ENCODE measurements at regions not wholly inside any gene's neighbourhood (a gene's known extent, or its start where the extent isn't known, plus 50 kb on each side); places are given as distances from the start of the nearest gene placed in this dataset.

DNA sequence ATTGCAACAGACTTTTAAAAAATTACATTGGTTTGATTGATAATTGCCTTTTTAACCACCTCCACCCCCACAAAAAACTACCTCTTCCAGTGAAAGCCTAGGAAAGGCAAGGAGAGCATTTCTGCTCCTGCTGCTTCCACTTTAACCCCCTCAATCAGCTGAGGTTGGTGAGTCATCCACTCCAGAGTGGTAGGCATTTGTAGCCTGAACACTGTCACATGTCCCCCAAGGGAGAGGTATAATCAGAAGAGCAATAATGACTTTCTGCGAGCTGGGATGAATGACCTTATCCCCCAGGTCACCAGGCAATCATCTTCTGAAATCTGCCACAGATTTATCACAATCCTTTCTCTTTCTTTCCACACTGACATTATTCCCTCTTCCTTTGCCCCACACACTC, 126.6 kb upstream of the CAMK1G start:
- H3K27me3 ChIP-seq (ENCODE audit: insufficient read depth, low read length), result no peaks in the 10 kb centered on the region
- H3K9me3 ChIP-seq (ENCODE audit: low read length), result no peaks in the 10 kb centered on the region
- no peak overlapping the region for H2AFZ ChIP-seq (ENCODE audit: low read depth, low read length)
- no peaks in the 10 kb centered on the region for H3K36me3 ChIP-seq (ENCODE audit: insufficient read depth, low read length)
- H3K4me3 ChIP-seq (ENCODE audit: low read length), result no peak overlapping the region
- H3K4me1 ChIP-seq (ENCODE audit: insufficient read depth, low read length), result no peaks in the 10 kb centered on the region

DNA sequence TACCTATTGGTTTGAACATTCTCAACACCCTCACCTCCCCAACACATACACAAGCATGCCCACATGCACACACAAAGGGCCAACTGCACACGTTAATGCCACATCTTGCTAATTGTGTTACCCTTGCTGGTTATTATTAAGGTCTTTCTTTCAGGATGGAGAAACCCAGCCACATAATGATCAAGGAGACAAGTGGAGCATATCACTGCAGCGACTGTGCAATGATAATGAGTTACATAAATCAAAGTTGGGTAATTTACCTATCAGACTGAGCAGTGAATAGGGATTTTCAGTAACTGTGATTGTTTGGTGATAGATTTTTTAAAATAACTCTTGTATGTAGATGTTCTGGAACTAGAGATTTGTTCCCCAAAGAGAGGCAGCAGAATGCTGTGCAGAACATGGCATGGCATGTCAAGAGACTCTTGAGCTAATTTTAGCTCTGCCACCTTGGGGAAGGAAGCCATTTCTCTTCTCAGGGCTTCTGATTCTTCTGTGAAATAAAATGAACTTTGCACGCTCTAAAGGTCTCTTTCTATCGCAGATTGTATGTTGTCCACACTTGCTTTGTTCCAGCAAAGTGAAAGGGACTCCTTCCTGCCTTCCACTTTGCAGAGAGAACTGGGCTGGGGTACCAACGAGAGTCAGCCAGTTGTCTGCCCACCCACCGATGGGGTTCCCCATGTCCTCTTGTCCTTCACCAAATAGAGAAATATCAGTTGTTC, 126.0 kb upstream of the CAMK1G start:
- no peak overlapping the region for H2AFZ ChIP-seq (ENCODE audit: low read depth, low read length)
- no peak overlapping the region for H3K4me3 ChIP-seq (ENCODE audit: low read length)
- H3K4me1 ChIP-seq (ENCODE audit: insufficient read depth, low read length), result no peaks in the 10 kb centered on the region
- no peaks in the 10 kb centered on the region for H3K36me3 ChIP-seq (ENCODE audit: insufficient read depth, low read length)
- H3K27me3 ChIP-seq (ENCODE audit: insufficient read depth, low read length), result no peaks in the 10 kb centered on the region
- H3K9me3 ChIP-seq (ENCODE audit: low read length), result no peaks in the 10 kb centered on the region

DNA sequence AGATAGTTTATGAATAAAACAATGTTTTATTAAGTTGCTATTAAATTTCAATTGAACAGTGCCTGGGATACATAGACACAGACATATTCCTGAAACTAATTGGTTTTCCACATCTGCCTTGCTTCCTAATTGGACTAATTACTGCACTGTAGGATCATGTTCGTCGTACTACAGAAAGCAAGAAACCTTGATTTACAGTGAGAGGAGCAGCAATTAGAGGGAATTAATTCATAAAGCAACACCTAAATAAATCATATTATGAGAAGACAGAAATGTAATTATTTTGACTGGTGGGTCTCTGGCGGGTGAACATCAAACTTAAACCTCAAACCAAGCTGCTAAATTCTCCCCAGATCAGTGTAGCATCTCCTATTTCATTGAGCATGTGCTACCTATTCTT, 124.6 kb upstream of the CAMK1G start:
- Histone ChIP-seq H3K4me1 (ENCODE audit: insufficient read depth, low read length) (no peaks in the 10 kb centered on the region), H3K36me3 (ENCODE audit: insufficient read depth, low read length) (no peaks in the 10 kb centered on the region), H2AFZ (ENCODE audit: low read depth, low read length) (no peak overlapping the region), H3K4me3 (ENCODE audit: low read length) (no peak overlapping the region), H3K9me3 (ENCODE audit: low read length) (no peaks in the 10 kb centered on the region), H3K27me3 (ENCODE audit: insufficient read depth, low read length) (no peaks in the 10 kb centered on the region)

DNA sequence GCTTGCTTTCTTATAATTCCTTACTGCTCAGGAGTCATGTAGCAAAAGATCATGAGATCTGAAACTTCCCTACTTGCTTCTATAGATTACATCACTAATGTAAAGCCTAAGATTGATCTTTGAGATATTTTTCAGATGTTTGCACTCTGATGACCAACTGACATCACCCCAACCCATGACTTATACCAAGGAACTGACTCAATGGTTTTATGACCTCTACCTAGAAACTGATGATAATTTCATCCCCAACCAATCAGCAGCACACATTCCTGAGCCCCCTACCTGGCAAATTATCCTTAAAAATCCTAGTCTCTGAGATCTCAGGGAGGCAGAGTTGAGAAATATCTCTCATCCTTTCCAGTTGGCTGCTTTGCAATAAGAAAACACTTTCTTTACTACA, 122.3 kb upstream of the CAMK1G start:
- Histone ChIP-seq H3K27me3 (ENCODE audit: insufficient read depth, low read length) (no peaks in the 10 kb centered on the region), H2AFZ (ENCODE audit: low read depth, low read length) (no peak overlapping the region), H3K4me3 (ENCODE audit: low read length) (no peak overlapping the region), H3K36me3 (ENCODE audit: insufficient read depth, low read length) (no peaks in the 10 kb centered on the region), H3K9me3 (ENCODE audit: low read length) (no peaks in the 10 kb centered on the region), H3K4me1 (ENCODE audit: insufficient read depth, low read length) (no peaks in the 10 kb centered on the region)

DNA sequence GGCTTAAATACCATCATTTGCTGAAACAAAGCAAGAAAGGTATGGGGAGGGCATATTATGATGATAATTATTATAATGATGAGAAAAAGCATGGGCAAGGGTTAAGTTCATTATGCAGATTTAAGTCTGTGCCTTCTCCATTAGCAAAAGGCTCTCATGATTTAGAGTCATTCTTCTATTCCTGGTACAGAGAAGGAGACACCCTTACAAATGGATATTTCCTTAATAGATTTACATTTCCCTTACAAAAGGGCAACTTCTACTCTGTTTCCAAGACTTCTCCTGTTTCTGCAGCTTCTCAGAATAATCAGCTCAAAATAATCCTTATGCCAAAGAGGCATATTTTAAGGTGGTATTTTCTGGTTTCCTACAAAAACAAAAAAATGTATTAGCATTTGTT, 121.1 kb upstream of the CAMK1G start:
- no peaks in the 10 kb centered on the region for H3K4me1 ChIP-seq (ENCODE audit: insufficient read depth, low read length)
- H2AFZ ChIP-seq (ENCODE audit: low read depth, low read length), result no peak overlapping the region
- H3K36me3 ChIP-seq (ENCODE audit: insufficient read depth, low read length), result no peaks in the 10 kb centered on the region
- no peaks in the 10 kb centered on the region for H3K9me3 ChIP-seq (ENCODE audit: low read length)
- H3K4me3 ChIP-seq (ENCODE audit: low read length), result no peak overlapping the region
- no peaks in the 10 kb centered on the region for H3K27me3 ChIP-seq (ENCODE audit: insufficient read depth, low read length)

DNA sequence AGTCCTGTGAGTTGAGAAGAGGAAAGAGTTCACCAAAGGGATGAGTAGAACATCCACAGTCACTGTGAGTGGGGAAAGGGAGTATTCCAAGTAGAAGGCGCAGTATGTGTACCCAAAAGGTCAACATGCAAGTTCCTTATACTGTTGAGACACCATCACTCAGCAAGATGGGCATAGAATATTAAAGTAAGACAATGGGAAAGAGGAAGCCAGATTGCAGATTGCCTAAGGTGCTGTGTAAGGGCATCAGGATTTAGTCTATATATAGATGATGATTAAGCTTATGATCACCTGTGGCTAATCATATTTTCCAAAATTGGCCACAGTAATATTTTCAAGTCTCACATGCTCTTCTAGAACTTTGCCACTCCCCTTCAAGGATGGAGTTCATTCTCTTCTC, 120.1 kb upstream of the CAMK1G start:
- no peaks in the 10 kb centered on the region for H3K4me1 ChIP-seq (ENCODE audit: insufficient read depth, low read length)
- no peaks in the 10 kb centered on the region for H3K27me3 ChIP-seq (ENCODE audit: insufficient read depth, low read length)
- H2AFZ ChIP-seq (ENCODE audit: low read depth, low read length), result no peak overlapping the region
- H3K36me3 ChIP-seq (ENCODE audit: insufficient read depth, low read length), result no peaks in the 10 kb centered on the region
- no peak overlapping the region for H3K4me3 ChIP-seq (ENCODE audit: low read length)
- H3K9me3 ChIP-seq (ENCODE audit: low read length), result no peaks in the 10 kb centered on the region

DNA sequence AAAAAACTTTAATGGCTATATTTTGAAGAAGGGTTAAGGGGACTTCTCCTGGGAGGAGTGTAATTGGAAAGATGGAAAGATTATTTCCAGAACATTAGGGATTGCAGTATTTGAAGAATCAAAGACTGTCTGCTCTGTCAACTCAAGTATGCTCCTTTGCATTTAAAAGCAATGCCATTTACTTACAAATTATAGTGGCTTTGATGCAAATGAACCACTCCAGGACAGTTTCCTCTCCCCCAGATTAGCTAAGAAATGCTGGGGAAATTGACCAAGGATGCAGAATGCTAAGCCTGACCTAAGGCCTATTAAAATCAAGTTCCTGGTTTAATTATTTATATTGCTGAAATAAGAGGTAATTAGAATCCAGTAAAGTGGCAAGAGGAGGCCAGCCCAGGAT, 110.5 kb upstream of the CAMK1G start:
- Histone ChIP-seq H2AFZ (ENCODE audit: low read depth, low read length) (no peak overlapping the region), H3K36me3 (ENCODE audit: insufficient read depth, low read length) (no peaks in the 10 kb centered on the region), H3K4me1 (ENCODE audit: insufficient read depth, low read length) (no peaks in the 10 kb centered on the region), H3K4me3 (ENCODE audit: low read length) (no peak overlapping the region), H3K9me3 (ENCODE audit: low read length) (no peaks in the 10 kb centered on the region), H3K27me3 (ENCODE audit: insufficient read depth, low read length) (no peaks in the 10 kb centered on the region)

DNA sequence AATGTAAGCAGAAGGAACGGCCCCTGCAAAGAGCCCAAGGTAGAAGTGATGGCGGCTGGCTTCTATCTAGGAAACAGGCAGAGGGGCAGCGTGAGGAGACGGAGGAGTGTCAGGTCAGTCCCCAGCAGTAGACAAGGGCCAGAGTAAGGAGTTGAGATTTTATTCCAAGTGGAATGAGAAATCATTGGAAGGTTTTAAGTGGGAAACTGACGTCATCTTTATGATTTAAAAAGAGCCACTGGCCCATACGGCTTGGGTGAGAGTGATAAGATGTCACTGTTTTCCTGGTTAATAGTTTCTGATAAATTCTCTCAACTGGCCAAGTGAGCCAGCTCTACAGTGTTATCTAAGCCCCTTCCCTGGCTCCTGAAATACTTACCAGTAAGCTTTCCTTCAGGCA, 103.2 kb upstream of the CAMK1G start:
- H2AFZ ChIP-seq (ENCODE audit: low read depth, low read length), result no peak overlapping the region
- no peaks in the 10 kb centered on the region for H3K36me3 ChIP-seq (ENCODE audit: insufficient read depth, low read length)
- no peaks in the 10 kb centered on the region for H3K9me3 ChIP-seq (ENCODE audit: low read length)
- no peaks in the 10 kb centered on the region for H3K27me3 ChIP-seq (ENCODE audit: insufficient read depth, low read length)
- no peak overlapping the region for H3K4me3 ChIP-seq (ENCODE audit: low read length)
- no peaks in the 10 kb centered on the region for H3K4me1 ChIP-seq (ENCODE audit: insufficient read depth, low read length)

DNA sequence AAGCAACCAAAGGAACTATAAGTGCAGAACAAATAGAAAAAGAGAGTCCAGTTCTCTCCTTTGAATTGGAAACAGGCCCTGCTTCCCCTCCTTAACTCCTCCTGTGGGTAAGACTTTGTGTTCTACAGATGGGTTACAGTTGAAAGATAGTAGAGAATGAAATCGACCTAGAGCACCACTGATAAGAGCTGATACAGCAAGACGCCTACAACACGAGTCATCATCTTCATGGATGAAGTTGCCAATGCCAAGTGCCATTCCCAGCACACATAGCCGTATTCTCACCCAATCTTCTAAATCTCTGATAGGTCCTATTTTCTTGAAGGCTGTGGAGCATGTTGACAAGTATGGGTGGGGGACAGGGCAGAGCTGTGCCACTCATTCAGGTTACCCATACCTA, 99.8 kb upstream of the CAMK1G start:
- H3K36me3 ChIP-seq (ENCODE audit: insufficient read depth, low read length), result no peaks in the 10 kb centered on the region
- no peak overlapping the region for H2AFZ ChIP-seq (ENCODE audit: low read depth, low read length)
- no peaks in the 10 kb centered on the region for H3K27me3 ChIP-seq (ENCODE audit: insufficient read depth, low read length)
- no peaks in the 10 kb centered on the region for H3K4me1 ChIP-seq (ENCODE audit: insufficient read depth, low read length)
- no peaks in the 10 kb centered on the region for H3K9me3 ChIP-seq (ENCODE audit: low read length)
- no peak overlapping the region for H3K4me3 ChIP-seq (ENCODE audit: low read length)

DNA sequence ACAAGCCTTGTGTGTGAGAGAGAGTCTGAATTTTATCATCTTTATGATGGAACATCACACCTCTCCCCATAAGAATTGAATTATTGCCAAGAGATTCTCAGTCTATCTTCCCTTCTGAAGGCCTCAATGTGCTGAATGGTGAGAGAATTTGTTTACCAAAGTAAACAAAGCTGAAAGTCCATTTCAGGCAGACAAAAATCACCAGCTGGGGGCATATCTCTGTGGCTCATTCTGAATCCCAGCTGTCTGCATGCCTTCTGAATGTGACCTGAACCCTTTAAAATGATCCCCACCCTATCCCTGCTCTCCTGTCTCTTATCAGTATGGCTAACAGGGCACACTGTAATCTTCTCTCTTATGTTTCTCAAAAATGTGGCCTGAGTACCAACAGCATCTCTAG, 99.1 kb upstream of the CAMK1G start:
- no peak overlapping the region for H3K4me3 ChIP-seq (ENCODE audit: low read length)

DNA sequence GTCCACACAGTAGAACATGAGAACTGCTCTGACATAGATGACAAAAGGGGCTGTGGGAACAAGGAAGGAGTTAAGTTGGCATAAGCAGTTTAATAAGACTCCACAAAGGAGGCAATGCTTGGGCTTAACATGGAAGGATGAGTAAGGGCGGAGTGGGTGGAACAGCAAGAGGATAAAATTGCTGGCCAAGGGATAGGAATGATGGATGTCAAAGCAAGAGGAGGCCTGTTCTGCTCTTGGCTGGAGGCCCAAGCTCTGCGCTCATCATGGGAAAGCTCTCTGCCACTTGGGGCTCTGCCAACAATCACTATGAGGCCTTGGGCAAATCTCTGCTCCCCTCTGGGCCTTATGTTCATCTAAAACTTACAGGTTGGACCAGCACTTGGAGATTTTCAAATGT, 98.3 kb upstream of the CAMK1G start:
- Histone ChIP-seq H3K9me3 (ENCODE audit: low read length) (no peaks in the 10 kb centered on the region), H3K27me3 (ENCODE audit: insufficient read depth, low read length) (no peaks in the 10 kb centered on the region), H3K36me3 (ENCODE audit: insufficient read depth, low read length) (no peaks in the 10 kb centered on the region), H2AFZ (ENCODE audit: low read depth, low read length) (no peak overlapping the region), H3K4me3 (ENCODE audit: low read length) (no peak overlapping the region), H3K4me1 (ENCODE audit: insufficient read depth, low read length) (no peaks in the 10 kb centered on the region)

More for the DNA sequence above, 99.1 kb upstream of the CAMK1G start:
- H3K27me3 ChIP-seq (ENCODE audit: insufficient read depth, low read length), result no peaks in the 10 kb centered on the region
- no peak overlapping the region for H2AFZ ChIP-seq (ENCODE audit: low read depth, low read length)
- H3K4me1 ChIP-seq (ENCODE audit: insufficient read depth, low read length), result no peaks in the 10 kb centered on the region
- no peaks in the 10 kb centered on the region for H3K9me3 ChIP-seq (ENCODE audit: low read length)
- H3K36me3 ChIP-seq (ENCODE audit: insufficient read depth, low read length), result no peaks in the 10 kb centered on the region

DNA sequence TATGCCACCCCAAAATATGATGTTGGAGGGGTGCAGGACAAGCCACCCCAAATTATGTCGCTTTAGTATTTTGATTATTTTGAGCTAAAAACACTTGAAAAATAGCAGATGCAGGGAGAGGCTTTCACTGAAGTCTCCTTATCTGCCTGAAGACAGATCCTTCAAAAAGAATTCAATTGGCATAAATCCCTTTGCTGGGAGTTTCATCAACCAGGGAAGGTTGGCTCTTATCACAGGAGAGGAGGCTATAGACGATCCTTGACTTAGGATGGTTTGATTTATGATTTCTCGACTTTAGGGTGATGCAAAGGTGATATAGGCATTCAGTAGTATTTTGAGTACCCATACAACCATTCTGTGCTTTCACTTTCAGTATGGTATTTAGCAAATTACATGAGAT, 97.8 kb upstream of the CAMK1G start:
- Histone ChIP-seq H2AFZ (ENCODE audit: low read depth, low read length) (no peak overlapping the region), H3K27me3 (ENCODE audit: insufficient read depth, low read length) (no peaks in the 10 kb centered on the region), H3K4me1 (ENCODE audit: insufficient read depth, low read length) (no peaks in the 10 kb centered on the region), H3K9me3 (ENCODE audit: low read length) (no peaks in the 10 kb centered on the region), H3K4me3 (ENCODE audit: low read length) (no peak overlapping the region), H3K36me3 (ENCODE audit: insufficient read depth, low read length) (no peaks in the 10 kb centered on the region)

DNA sequence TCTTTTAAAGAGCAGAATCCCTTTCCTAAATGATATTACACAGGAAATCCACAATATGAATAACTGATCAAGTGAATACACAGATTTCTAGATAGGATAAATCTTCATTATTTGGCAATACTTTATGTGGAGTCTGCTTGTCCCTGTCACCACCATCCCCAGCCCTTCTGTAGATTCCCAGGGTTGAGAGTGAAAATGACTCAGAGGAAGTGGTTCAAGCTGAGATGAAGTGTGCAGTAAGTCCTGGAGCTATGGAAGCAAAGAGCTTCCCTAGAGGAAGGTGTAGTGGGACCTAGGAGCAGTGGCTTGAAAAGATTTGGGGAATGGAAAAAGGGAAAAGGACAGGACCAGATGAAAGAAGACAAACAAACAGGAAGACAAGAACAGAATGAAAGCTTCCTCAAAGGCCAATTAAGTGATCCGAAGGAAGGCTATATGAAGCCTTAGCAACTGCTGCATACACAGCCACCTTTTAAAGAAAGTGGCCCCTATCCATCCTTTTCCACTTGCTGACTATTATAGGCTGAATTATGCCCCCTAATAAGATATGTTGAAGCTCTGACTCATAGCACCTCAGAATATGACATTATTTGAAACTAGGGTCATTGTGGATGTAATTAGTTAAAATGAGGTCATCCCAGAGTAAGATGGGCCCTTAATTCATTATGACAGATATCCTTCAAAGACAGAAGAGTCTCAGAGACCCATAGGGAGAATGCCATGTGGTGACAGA, 96.5 kb upstream of the CAMK1G start:
- Histone ChIP-seq H3K4me3 (ENCODE audit: low read length) (no peak overlapping the region), H3K27me3 (ENCODE audit: insufficient read depth, low read length) (peaks cover 2% of the 10 kb centered on the region), H2AFZ (ENCODE audit: low read depth, low read length) (no peak overlapping the region), H3K4me1 (ENCODE audit: insufficient read depth, low read length) (no peaks in the 10 kb centered on the region), H3K9me3 (ENCODE audit: low read length) (no peaks in the 10 kb centered on the region), H3K36me3 (ENCODE audit: insufficient read depth, low read length) (no peaks in the 10 kb centered on the region)

DNA sequence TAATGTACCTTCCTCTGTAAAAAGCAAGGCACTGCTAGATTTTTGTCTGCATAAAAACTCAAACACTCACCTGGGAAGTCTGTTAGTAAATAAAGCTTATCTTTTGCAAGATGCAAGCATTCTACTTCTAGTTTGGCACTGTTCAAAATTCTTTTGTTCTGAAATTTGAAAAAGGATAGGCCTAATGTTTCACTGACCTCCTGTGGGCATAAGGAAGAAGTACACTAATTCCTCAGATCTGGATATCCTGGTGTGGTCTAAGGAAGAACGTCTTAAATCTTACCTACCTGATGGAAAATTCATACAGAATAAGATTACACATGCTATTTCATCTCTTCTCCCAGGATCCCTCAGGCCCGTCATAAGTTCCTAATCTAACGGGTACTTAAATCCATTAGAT, 93.5 kb upstream of the CAMK1G start:
- Histone ChIP-seq H3K36me3 (ENCODE audit: insufficient read depth, low read length) (no peaks in the 10 kb centered on the region), H3K4me1 (ENCODE audit: insufficient read depth, low read length) (no peaks in the 10 kb centered on the region), H2AFZ (ENCODE audit: low read depth, low read length) (no peak overlapping the region), H3K27me3 (ENCODE audit: insufficient read depth, low read length) (peaks cover 2% of the 10 kb centered on the region), H3K4me3 (ENCODE audit: low read length) (no peak overlapping the region), H3K9me3 (ENCODE audit: low read length) (no peaks in the 10 kb centered on the region)
